Activated CD8-positive, alpha-beta memory T cell treated with anti-CD3 and anti-CD28 coated beads, Interleukin-2, amount 50 U/mL, for 48 hours (primary cell): ENCODE measurements at regions not wholly inside any gene's neighbourhood (a gene's known extent, or its start where the extent isn't known, plus 50 kb on each side); places are given as distances from the start of the nearest gene placed in this dataset.

Experiments used
- DNase-seq: peaks from one replicate; pipeline ENCODE4 v3.0.0-alpha.2; 2020

DNA sequence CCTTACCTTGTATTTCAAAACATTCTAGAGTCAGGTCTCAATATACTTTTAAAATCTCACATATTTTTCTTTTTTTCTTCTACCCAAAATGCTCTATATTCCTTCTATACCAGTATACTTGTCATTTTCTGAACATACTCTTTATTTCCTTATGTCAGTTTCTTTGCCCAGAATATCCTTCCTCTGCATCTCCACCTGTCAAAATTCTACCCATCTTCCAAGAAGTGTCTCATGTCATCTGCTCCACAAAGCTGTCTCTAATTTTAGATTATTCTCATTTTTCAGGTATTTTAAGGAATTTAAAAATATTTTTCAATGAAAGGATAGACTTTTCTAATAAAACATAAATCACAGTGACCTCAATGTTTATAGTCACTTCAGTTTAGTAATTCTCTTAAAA lies 328.0 kb upstream of the SMIM30 start:
- DNase-seq = no peak

DNA sequence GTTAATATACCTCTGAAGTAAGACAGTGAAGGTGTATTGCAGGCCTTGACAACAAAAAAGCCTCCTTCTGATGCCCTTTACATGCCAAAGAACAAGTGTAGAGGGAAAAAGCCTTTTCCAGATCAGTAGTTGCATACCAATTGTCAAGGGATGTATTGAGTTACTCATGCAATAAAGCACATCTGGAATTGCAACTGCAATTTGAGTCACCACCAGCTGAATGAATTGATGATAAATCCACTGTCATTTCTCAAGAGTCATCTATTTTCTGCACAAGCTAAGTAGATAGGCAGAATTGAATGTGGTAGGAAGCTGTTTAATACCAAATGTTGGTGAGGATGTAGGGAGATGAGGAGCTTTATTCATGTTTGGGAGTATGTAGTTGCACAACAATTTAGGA lies 325.9 kb upstream of the SMIM30 start:
- no peak for DNase-seq

DNA sequence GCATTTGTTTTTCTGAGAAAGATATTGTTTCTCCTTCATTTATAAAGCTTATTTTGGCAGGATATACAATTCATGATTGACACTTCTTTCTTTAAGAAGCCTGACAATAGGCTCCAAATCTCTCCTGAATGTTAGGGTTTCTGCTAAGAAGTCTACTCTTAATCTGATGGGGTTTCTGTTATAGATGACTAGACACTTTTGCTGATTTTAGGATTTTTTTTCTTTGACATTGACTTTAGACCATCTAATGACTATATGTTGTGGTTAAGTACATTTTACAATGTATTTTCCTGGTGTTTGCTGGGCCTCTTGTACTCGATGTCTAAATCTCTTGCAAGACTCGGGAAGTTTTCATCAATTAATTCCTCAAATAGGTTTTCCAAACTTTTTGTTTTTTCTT lies 321.8 kb upstream of the SMIM30 start:
- DNase-seq = no peak

DNA sequence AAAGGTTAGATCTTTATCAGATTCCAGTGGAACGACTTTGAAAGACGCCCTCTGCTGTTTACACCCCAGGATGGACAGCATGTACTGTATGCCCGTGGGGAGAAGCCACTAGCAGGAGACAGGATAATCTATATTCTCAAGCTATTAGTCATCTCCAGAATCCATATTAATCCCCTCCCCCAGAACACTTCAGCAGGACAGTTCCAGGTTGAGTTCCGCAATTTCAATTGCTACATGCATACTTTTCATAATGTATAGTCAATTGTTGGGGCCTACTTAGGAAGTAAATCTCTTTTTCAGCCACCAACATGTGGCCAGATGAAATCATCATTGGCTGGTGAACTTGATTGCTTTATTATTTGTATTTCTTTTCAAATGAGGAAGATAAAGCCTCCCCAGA lies 313.1 kb upstream of the SMIM30 start:
- DNase-seq = no peak

DNA sequence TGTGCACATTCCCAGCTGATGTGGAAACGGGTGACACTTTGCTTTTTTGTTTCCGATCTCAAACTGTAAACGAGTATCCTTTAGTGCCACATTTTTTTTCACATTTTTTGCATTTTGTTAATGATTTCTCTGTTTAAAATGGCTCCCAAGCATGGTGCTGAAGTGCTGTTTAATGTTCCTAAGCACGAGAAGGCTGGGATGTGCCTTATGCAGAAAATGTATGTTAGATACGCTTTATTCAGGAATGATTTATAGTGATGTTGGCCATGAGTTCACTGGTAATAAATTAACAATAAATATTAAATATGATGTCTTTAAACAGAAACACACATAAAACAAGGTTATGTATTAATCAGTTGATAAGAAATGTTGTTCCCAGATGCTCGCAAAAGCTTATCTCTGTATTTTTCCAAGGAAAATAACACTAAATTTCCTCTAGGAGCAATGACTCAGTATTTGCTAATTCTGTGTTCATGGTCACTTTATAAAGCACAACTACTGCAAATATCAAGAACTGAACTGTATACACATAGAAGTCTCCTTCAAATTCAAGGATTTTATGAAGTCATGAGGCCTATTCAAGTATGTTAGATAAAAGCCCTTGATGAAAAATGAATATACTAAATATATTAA lies 305.9 kb upstream of the SMIM30 start:
- DNase-seq = no peak

DNA sequence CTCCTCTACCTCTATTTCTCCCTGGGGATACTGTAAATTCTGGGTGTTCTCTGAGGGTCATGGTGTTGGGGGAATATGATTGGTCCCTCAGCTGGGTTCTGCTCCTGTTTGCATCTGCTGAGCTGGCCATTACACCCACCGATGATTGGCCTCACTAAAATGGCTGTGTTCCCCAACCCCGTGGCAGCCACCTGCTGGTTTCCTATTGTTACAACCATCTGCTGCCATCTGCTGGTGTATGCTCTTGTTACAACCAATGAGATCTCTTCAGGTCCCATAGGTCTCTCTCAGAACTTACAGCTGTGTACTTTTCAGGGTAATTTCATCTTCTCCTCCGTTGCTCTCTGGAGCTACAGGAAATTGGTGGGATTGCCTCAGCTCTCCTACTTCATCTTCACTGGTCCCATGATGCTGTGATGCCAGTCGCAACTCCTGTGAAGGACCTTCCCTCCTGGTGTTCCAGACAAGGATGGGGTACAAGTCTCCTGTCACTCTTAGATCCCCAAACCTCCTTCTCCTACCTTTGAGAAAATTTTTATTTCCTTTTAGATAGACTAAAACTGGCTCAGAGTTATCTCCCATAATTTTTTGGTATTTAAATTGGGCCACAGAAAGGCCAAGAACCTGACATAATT lies 303.5 kb upstream of the SMIM30 start:
- peak; percentile 81 for DNase-seq

DNA sequence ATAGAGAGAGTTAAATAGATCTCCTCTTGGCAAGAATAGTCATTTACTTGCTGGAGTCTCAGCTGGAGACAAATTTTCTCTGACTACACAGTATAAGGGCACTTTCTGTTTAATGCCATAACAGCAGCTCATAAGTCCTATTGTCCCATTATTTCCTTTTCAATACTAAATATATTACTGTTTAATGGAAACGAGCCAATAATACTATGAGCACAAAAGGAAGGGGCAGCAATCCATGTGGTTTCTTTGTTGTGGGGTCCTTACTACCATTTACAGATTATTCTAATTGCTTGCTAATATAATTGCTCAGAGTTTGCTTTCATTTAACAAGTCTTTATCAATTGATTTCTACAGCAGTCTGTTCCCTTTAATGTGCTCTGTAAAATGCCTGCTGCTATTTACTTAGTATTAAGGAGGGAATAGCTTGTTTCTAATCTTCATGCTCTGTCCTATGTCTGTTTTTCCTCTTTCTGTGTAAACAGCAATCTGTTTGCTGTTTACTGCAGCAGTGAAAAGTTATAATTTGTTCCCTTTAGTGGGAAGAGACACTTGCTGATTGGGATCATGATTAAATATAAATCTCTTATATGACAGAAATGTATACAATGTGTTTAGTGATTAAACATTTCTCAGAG lies 296.2 kb upstream of the SMIM30 start:
- DNase-seq = no peak

DNA sequence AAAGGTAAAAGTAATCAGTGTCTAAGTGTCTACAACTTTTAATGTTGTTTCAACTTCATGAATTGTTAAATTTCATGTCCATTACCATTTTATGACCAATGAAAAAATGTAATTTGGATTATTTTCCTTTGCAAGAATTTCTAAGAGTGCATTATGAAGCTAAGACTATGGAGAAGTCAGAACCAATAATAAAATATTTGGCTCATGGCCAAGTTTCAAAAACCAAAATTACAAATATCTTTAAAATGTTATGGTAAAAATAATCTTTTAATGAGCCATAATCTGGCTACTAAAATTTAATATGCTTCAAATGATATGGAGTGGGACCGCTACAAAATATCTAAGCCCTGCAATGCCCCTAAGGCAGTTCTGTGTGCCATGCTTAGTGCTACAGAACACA lies 294.1 kb upstream of the SMIM30 start:
- DNase-seq = no peak

DNA sequence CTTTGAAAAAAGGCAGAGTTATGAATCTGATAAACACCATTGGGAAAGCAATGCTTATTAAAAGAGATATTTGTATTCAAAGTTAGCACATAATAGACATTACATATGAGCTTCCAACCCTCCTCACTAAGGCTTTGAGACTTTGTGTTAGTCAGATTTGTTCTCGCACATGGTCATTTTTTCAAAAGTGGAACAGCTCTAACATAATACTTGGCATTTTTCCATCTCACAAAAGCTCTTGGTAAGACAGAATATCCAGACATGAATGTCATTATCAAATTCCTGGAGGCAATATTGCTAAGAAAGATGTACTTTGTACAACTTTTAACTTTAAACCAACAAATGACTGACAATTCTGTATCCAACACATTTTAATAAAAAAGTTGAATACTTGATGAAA lies 292.4 kb upstream of the SMIM30 start:
- no peak for DNase-seq

DNA sequence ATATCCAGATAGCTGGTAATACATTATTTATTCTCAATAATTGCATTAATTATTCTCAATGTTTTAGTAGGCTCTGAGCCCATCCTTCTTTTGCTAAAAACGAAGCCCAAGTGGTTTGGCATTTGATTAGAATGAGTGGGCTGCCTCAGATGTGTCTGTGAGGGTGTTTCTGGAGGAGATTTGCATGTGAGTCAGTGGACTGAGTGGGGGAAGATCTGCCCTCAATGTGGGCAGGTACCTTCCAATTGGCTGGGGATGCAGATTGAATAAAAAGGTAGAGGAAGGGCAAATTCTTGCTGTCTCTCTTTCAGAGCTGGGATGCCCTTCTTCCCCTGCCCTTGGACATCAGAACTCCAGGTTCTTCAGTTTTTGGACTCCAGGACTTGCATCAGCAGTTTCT lies 290.6 kb upstream of the SMIM30 start:
- DNase-seq = no peak

DNA sequence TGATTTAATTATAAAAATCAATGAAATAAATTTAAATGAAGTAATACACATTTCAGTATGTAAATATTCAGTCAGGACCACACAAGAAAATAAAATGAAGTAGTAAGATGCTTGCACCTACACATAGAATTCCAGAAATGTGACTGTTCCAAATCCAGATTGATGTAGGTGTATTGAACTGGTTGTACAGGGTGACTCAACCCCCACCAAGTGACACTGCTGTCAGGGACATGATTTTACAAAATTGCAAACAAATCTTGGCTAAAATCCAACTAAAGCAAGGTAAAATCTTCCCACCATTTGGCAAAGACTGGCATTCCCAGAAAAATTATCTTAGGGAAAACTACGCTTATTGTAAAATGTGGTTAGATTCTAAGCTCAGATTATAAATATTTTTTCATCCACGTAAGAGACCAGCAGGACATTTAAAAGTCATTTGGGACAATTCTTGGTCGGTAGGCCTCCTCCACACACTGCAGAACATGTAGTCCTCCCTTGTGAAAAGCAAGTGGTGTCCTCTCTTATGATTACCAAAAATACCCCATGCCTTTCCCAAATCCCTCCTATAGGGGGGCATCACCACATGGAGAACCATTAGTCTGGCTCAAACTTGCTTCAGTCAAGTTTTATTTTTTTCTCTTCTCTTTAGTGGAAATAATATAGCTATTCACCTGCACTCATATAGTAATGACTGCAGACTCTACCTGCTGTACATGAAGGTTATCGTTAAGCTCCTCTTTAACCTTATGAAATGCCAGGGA lies 287.1 kb upstream of the SMIM30 start:
- DNase-seq = no peak

DNA sequence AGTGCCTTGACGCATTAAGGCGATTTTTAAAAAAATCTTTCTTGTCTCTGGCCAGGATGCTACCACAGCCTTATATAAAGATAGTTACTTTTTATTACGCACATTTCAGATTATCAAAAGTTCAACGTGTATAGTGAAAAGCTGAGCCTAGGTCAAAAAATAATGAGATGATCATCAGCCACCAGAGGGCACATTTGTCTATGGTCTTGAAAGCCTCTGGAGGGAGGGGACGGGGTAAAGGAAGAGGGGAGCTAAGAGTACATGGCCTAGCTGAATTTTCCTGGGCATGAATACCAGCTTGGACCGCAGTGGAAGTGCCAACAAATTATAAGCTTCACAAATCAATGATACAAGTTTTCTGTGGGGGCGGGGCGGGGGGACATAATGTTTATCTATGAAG lies 285.9 kb upstream of the SMIM30 start:
- no peak for DNase-seq

DNA sequence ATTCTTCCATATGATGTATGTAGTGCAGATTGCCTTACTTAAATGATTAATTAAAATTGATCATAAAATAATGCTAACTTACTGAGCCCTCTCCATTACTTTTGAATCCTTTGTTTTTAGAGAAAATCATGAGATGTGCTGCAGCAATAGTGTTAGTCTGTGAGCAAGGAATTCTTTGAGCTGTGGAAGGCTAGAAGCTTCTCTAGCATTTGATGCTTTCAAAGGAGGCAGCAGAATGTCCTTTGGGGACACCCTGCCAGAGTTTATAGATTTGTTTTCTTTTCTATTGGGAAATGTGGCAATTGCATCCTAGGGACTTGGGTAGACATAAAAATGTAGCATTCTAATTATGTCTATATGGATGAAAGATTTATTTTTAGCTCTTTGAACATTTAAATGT lies 284.1 kb upstream of the SMIM30 start:
- no peak for DNase-seq

DNA sequence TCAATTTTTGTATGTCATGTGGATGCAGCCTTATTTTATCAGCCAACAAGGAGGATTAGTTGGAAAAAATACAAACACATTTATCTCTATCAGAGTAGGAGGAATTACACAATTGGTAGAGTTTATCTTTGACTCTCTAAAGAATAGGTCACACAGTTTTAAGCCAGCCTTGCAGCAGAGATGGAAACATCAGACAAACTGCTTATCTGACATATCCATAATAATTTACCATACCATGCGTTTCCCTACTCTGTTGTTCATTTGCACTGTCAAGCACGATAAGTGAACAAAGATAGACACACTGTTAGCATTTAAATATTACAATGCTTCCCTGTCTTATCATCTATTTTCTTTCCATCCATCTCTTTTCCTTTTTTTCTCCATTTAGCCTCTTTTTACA lies 283.7 kb upstream of the SMIM30 start:
- no peak for DNase-seq

DNA sequence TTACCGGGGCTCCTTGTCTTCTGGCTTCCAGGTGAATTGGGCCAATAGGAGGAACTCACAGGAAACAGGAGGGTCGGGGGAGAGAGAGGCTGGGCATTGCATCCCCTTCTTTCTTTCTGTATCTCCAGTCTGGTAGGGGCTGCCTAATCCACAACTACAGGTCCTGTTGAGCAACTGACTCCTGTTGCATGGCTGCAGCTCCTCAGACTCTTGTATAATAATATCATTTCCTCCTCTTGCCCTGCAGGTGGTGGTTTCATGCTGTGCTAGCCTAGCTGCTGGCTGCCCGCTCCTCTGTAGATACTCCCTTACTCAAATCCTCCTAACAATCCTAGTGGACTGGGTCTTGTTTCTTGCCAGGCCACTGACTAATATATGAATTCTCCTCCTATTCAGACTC lies 276.5 kb upstream of the SMIM30 start:
- no peak for DNase-seq

DNA sequence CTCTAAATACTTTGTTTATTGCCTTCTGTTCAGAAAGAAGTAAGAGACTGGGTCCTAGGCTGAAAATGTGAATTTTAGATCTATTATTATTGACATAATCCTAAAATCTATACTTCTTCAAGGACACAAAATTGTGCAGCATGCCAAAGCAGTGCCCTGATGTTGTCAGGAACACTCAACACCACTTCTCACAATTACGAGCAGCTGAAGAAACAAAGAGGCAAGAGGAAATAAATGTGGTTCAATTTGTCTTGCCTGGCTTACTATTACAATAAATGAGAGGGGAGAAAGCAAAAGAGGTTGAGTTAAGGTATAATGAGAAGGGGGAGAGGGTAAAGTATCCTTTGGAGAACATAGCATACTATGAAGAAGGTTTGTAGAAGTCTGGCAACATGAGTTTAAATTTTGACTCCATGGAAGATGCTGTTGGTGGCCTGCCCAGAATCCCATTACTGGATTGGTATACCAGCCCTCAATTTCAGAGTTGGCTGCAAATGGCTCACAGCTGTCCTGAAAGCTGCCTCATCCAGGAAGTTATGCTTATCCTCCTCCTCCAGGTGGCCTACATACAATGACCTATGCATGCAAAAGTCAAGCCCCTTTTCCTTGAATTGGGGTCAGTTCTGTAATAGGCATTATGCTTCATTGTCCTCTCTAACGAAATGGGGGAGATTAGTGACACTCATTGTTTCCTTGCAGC lies 274.6 kb upstream of the SMIM30 start:
- DNase-seq = no peak

DNA sequence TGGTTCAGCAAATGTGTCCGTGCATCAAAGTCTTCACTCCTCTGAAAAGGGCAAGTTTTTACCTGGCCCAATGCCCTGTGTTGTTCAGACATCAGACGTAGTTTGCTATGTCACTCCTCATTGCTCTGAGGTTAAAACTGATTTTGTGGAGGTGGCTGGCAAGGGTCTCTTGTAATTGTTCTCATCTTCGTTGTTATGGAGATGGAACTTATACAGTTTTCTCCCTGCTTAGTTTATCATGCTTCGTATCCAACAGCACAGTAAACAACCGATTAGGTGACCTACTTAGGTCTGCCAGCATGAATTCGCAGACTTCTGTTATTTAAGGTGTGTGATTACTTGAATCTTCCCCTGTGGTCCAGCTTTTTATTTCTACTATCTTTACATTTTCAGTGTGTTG lies 274.1 kb upstream of the SMIM30 start:
- DNase-seq = no peak

DNA sequence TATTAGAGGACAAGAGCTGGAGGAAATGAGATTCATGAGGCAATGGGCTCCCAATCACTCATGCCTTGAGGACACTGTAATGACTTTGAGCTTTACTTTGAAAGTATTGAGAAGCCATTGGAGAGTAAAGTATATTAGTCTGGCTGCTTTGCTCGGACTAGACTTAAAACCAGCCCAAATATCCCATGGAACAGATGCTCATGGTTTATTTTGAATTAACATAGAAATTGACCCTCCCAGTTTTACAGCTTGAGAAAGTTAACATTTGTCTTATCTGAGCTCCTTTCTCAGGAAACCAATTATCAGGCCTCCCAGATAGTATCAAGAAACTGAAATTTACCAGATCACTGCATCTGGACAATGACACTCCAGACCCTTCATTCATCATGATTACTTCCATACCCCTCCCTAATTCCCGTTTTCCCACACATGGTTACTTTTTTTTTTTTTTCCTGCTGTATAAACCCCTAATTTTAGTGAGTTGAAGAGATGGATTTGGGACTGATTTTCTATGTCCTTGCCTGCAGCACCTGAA lies 270.8 kb upstream of the SMIM30 start:
- DNase-seq = no peak

DNA sequence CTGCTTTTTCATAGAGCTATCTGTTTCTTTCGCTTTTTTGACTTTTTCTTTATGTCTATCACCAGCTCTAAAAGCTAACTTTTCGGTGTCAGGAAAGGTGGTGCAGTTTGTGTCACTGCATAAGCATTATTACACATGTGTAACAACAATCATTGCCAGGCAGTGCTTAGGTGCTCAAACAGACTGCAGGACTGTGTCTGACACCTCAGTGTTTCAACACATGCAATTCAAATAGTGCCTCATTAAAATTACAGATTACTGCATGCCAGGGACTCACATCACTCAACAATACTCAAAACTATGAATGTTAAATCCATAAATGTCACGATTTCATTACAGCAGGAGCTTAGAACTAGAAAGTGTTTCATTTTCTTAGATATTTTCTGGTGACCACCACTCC lies 265.3 kb upstream of the SMIM30 start:
- no peak for DNase-seq

DNA sequence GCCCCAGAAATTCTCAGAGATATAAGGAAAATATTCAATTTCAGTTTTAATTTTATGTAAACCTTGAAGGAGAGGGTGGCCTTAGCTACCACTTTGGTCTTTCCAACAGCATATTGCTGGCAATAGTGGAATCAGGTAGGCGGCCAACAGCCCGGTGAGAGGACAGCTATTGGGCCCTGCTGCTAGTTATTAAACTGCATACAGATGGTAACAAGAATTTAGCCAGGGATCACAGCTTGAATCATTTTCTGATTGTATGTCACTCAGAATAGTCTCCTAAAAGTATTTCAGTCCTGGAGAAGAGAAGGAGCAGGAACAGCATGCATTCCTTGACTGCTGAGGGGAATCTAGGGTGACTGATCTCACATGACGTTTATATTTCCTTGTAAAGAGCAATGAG lies 261.4 kb upstream of the SMIM30 start:
- no peak for DNase-seq

DNA sequence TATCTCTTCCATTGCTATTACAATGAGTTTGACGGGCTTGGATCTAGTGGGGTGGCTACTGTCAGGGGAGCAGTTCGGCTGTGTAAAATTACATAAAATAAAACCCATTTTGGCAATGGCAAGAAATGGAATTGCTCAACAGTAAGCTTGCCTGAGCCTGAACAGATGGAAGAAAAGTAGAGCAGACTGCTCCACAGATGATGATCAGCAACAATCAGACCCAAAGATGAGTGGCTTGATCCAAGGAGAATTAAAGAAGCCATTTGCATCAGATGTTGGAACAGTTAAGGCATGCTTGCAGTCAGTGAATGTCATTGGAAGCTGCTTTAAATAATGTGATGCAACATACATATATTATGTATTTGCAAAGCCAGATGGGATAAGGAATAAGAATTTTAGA lies 256.6 kb upstream of the SMIM30 start:
- no peak for DNase-seq

DNA sequence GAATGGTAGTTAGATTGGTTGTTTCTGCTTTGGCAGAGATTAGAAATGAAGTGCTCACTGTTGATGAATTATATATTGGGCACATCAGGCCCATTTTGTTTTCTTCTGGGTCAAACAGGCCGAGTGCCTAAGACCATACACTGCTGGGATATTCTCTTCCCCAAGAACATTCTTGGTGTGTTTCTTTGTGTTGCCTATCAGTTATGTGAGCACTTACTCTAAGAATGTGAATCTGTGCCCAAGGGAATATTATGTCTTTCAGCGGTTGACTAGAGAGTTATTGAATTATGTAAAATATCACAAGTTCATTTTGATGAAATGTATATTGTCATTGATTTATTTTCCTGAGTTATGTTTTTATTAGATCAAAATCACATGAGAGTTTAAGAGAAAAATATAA lies 255.5 kb upstream of the SMIM30 start:
- no peak for DNase-seq

DNA sequence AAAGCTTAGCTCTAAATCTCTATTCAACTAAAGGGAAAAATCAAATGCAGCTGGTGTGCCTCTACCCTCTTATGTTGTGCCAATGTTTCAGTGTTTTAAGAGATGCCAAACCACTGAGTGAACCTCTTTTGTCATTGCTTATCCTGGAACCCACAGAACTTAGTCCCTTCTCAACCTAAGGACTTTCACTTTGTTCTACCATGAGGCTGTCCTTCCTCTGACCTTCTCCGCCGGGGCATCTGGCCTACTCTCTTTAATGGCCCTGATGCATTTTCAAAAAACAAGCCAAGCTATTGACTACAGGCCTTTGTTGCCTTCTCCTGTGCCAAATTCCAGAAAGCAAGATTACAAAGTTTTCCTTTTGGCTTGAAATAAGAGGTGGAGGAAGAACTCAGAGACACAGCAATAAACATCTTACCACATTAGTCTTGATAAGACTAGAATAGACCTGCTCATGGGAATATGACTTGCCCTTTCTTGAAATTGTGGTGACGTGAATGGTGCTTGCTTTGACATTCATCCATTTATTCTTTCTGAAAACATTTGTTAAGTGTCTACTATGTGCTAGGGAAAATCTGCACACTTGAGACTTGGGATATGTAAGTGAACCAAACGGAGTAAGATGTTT lies 253.2 kb upstream of the SMIM30 start:
- DNase-seq = no peak
